Nephron (organoid): ENCODE measurements at regions not wholly inside any gene's neighbourhood (a gene's known extent, or its start where the extent isn't known, plus 50 kb on each side); places are given as distances from the start of the nearest gene placed in this dataset.

Experiments used
- H3K27ac Mint-ChIP-seq, 3 experiments: 2 replicates each; pipeline ENCODE4 v1.8.0; 2020; ENCODE audit warnings: mixed read lengths in 3 of 3, mild to moderate bottlenecking in 2 of 3, moderate library complexity in 1 of 3
- H3K27me3 Mint-ChIP-seq: 2 replicates; pipeline ENCODE4 v1.8.0; 2021; ENCODE audit warnings: low read depth, mild to moderate bottlenecking, moderate library complexity, mixed read lengths
- H3K36me3 Mint-ChIP-seq: 2 replicates; pipeline ENCODE4 v1.8.0; 2020; ENCODE audit warnings: low read depth, mixed read lengths
- H3K4me1 Mint-ChIP-seq: 2 replicates; pipeline ENCODE4 v1.8.0; 2020; ENCODE audit warnings: mixed read lengths
- H3K4me3 Mint-ChIP-seq, 3 experiments: 2 replicates each; pipeline ENCODE4 v1.8.0; 2020; ENCODE audit warnings: mild to moderate bottlenecking in 3 of 3, mixed read lengths in 3 of 3, moderate library complexity in 2 of 3
- H3K9me3 Mint-ChIP-seq: 2 replicates; pipeline ENCODE4 v1.8.0; 2020; ENCODE audit warnings: mixed read lengths
- TF ChIP-seq, protein P1 (sequence below), 3 experiments: fragments of 200-600 bp; sonication (generic); IDR thresholded peaks; one replicate each; pipeline ENCODE4 v1.5.0; 2021; ENCODE audit warnings: antibody characterized with exemption in 3 of 3; ENCODE audit not compliant: unreplicated experiment in 3 of 3

DNA sequence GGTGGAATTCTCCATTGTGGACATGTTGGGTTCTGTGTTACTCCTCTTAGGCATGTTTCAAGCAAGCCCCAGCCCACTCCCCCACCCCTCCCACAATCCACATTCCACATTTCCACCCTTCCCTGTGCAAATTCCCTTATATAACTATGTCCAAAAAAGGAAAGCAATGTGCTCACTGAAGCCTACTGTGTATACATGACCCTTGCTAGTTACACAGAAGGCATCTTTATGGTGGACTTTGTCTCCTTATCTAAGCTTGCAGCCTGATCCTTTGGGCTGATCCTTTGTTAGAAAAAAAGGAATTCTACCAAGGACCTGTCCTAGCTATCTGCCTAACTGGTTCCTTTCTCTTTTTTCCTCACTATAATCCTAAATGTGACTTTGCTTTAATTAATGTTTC lies 796.8 kb downstream of the NLGN4X start:
- Mint-ChIP-seq H3K4me1 (peaks cover 13% of the 10 kb centered on the region), H3K27me3 (no peaks in the 10 kb centered on the region), H3K27ac (peak overlapping the region; percentile 70 to 79 (median 73)), H3K9me3 (peaks cover 8% of the 10 kb centered on the region), H3K4me3 (no peak overlapping the region), H3K36me3 (no peaks in the 10 kb centered on the region)
- TF ChIP-seq, protein P1, sequence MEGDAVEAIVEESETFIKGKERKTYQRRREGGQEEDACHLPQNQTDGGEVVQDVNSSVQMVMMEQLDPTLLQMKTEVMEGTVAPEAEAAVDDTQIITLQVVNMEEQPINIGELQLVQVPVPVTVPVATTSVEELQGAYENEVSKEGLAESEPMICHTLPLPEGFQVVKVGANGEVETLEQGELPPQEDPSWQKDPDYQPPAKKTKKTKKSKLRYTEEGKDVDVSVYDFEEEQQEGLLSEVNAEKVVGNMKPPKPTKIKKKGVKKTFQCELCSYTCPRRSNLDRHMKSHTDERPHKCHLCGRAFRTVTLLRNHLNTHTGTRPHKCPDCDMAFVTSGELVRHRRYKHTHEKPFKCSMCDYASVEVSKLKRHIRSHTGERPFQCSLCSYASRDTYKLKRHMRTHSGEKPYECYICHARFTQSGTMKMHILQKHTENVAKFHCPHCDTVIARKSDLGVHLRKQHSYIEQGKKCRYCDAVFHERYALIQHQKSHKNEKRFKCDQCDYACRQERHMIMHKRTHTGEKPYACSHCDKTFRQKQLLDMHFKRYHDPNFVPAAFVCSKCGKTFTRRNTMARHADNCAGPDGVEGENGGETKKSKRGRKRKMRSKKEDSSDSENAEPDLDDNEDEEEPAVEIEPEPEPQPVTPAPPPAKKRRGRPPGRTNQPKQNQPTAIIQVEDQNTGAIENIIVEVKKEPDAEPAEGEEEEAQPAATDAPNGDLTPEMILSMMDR (IDR thresholded peaks at IDR 0.05; ENCODE audit: unreplicated experiment in 3 of 3), result no peak

DNA sequence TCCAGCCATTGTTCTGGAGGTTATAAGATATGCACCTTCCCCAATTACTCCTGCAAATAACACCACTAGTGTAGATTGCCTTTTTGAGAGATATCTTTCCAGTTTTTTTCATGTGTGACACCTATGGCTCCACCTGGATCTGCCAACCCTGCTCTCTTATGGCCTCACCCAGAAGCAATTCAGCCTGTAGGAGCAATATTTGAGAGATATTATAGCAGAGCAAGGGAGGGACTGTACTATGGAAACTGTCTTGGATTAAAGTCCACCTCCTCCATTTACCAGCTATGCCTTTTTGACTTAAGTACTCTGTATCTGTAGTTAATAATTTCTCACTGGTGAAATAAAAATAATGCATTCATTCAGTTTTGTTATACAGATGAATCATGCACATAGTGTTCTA lies 803.5 kb downstream of the NLGN4X start:
- no peaks in the 10 kb centered on the region for H3K27me3 Mint-ChIP-seq
- no peak overlapping the region for H3K27ac Mint-ChIP-seq
- H3K4me1 Mint-ChIP-seq, result no peaks in the 10 kb centered on the region
- no peak overlapping the region for H3K4me3 Mint-ChIP-seq
- H3K9me3 Mint-ChIP-seq, result peaks cover 5% of the 10 kb centered on the region
- H3K36me3 Mint-ChIP-seq, result no peaks in the 10 kb centered on the region
- TF ChIP-seq, protein P1 (IDR thresholded peaks at IDR 0.05; ENCODE audit: unreplicated experiment in 3 of 3), result no peak

DNA sequence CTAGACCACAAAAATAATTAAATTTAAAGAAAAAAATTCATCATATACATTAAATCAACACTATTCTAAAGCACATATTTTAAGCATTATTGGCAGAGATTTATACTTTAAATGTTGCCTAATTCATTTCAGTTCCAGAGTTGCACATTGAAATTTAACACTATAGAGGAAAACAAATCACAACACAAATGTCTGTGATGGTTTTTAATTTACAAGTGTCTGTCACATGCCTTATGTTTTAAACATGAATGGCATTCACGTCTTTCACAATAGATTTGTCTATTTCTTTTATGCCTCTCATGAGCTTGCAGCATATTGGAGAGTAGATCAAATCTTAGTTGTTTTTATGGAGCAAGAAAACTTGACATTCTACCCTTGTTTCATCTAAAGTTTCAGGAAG lies 811.3 kb downstream of the NLGN4X start:
- H3K9me3 Mint-ChIP-seq, result no peaks in the 10 kb centered on the region
- no peaks in the 10 kb centered on the region for H3K4me1 Mint-ChIP-seq
- no peaks in the 10 kb centered on the region for H3K27me3 Mint-ChIP-seq
- H3K4me3 Mint-ChIP-seq, result no peak overlapping the region
- no peak overlapping the region for H3K27ac Mint-ChIP-seq
- TF ChIP-seq, protein P1 (IDR thresholded peaks at IDR 0.05; ENCODE audit: unreplicated experiment in 3 of 3), result no peak
- no peaks in the 10 kb centered on the region for H3K36me3 Mint-ChIP-seq

DNA sequence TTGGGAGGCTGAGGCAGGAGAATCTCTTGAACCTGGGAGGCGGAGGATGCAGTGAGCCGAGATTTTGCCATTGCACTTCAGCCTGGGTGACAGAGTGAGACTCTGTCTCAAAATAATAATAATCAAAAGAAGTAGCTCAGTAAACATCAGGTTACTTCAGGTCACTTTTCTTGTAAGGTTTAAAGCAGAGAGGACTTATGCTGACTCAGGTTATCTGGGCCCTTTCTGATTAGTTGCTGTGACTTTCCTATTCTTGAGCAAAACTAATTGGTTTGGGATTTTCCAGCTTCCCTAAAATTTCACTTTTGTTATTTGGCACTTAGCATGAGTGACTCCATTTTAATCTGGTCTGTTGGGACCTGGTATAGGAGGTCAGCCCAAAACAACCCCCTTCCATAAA lies 812.9 kb downstream of the NLGN4X start:
- H3K4me3 Mint-ChIP-seq, result no peak overlapping the region
- H3K9me3 Mint-ChIP-seq, result no peaks in the 10 kb centered on the region
- no peak overlapping the region for H3K27ac Mint-ChIP-seq
- H3K27me3 Mint-ChIP-seq, result no peaks in the 10 kb centered on the region
- TF ChIP-seq, protein P1 (IDR thresholded peaks at IDR 0.05; ENCODE audit: unreplicated experiment in 3 of 3), result no peak
- no peaks in the 10 kb centered on the region for H3K36me3 Mint-ChIP-seq
- no peaks in the 10 kb centered on the region for H3K4me1 Mint-ChIP-seq

DNA sequence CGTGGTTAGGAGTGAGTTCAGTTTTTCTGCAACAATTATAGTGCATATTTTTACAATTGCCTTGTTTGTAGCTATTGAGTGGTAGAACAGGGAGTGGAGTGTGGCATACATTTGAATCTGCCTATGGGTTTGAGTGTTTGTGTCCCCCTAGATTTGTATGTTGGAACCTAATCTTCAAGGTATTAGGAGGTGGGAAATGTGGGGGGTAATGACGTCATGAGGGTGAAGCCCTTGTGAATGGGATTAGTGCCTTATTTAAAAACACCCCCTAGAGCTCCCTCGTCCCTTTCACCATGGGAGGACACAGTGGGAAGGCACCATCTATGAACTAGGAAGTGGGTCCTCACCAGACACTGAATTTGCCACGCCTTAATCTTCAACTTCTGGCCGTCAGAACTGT lies 819.6 kb downstream of the NLGN4X start:
- H3K36me3 Mint-ChIP-seq, result no peaks in the 10 kb centered on the region
- H3K27me3 Mint-ChIP-seq, result no peaks in the 10 kb centered on the region
- no peaks in the 10 kb centered on the region for H3K4me1 Mint-ChIP-seq
- H3K4me3 Mint-ChIP-seq, result no peak overlapping the region
- no peaks in the 10 kb centered on the region for H3K9me3 Mint-ChIP-seq
- H3K27ac Mint-ChIP-seq, result no peak overlapping the region
- TF ChIP-seq, protein P1 (IDR thresholded peaks at IDR 0.05; ENCODE audit: unreplicated experiment in 3 of 3), result no peak

DNA sequence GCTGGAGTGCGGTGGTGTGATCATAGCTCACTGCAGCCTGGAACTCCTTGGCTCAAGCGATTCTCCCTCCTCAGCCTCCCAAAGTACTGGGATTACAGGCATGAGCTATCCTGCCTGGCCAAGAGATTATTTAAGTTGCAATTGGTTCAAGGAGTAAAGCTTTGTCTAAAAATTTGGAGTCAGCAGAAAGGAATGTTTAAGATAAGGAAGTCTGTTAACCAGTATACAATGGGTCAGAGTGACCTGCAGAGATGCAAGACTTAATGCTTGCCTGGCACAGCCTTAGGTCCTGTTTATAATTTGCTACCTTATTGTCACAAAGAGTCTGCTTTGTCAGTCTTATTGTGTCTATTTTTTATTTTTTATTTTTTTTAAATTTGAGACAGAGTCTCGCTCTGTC lies 826.2 kb downstream of the NLGN4X start:
- TF ChIP-seq, protein P1 (IDR thresholded peaks at IDR 0.05; ENCODE audit: unreplicated experiment in 3 of 3), result no peak
- no peaks in the 10 kb centered on the region for H3K9me3 Mint-ChIP-seq
- no peak overlapping the region for H3K27ac Mint-ChIP-seq
- H3K27me3 Mint-ChIP-seq, result no peaks in the 10 kb centered on the region
- H3K36me3 Mint-ChIP-seq, result no peaks in the 10 kb centered on the region
- H3K4me3 Mint-ChIP-seq, result no peak overlapping the region
- H3K4me1 Mint-ChIP-seq, result peaks cover 9% of the 10 kb centered on the region
